ENCODE measurements at regions not wholly inside any gene's neighbourhood (a gene's known extent, or its start where the extent isn't known, plus 50 kb on each side); places are given as distances from the start of the nearest gene placed in this dataset.

GRCh38 chr15:97210277-97210676 lies 750.2 kb upstream of the ARRDC4 start:
- TF ChIP-seq, protein P1, sequence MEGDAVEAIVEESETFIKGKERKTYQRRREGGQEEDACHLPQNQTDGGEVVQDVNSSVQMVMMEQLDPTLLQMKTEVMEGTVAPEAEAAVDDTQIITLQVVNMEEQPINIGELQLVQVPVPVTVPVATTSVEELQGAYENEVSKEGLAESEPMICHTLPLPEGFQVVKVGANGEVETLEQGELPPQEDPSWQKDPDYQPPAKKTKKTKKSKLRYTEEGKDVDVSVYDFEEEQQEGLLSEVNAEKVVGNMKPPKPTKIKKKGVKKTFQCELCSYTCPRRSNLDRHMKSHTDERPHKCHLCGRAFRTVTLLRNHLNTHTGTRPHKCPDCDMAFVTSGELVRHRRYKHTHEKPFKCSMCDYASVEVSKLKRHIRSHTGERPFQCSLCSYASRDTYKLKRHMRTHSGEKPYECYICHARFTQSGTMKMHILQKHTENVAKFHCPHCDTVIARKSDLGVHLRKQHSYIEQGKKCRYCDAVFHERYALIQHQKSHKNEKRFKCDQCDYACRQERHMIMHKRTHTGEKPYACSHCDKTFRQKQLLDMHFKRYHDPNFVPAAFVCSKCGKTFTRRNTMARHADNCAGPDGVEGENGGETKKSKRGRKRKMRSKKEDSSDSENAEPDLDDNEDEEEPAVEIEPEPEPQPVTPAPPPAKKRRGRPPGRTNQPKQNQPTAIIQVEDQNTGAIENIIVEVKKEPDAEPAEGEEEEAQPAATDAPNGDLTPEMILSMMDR (IDR thresholded peaks at IDR 0.05; ENCODE audit: control extremely low read depth, extremely low read depth) = no peak
- DNase-seq = no peak
- ATAC-seq (ENCODE audit: insufficient read depth, low FRiP score) = no peak
- no peaks in the 10 kb centered on the region for H3K4me1 ChIP-seq (ENCODE audit: control insufficient read depth in 5 of 5, insufficient read depth in 5 of 5, low read length in 5 of 5)
- no peak overlapping the region for H3K9ac ChIP-seq (ENCODE audit: insufficient read depth in 1 of 2, low read length in 2 of 2)
- no peaks in the 10 kb centered on the region for H3K27me3 ChIP-seq (ENCODE audit: control insufficient read depth in 3 of 3, insufficient read depth in 3 of 3, low read length in 2 of 3)
- no peak overlapping the region for H3K4me3 ChIP-seq
- no peaks in the 10 kb centered on the region for H3K36me3 ChIP-seq (ENCODE audit: control insufficient read depth in 4 of 4, insufficient read depth in 4 of 4, low read length in 4 of 4)
- no peak overlapping the region for H3K27ac ChIP-seq (ENCODE audit: low read depth in 1 of 2, low read length in 1 of 2)
- H3K9me3 ChIP-seq (ENCODE audit: control insufficient read depth in 4 of 4, insufficient read depth in 3 of 4, low read length in 3 of 4) = no peaks in the 10 kb centered on the region

DNA sequence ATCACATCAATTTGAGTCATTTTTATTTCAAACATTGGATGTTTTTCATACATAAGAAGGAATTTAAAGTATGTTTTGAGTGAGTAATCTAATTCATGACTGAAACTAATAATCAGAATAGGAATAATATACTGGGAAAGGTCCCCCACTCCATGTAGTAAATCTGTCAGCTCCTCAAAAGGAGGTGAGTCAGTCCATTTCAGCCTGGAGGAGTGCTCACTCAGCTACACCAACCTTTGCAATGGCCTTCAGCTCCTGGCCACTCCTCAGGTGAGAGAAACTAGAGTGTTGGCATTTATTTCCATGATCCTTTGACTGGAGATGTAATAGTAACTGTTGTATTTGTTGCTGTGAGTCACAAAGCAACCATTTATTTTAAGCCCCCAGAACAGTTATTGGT lies 744.9 kb upstream of the ARRDC4 start:
- H3K4me1 ChIP-seq (ENCODE audit: control insufficient read depth in 5 of 5, insufficient read depth in 5 of 5, low read length in 5 of 5) = no peaks in the 10 kb centered on the region
- no peak for DNase-seq
- no peak overlapping the region for H3K9ac ChIP-seq (ENCODE audit: insufficient read depth in 1 of 2, low read length in 2 of 2)
- ATAC-seq (ENCODE audit: insufficient read depth, low FRiP score) = no peak
- H3K9me3 ChIP-seq (ENCODE audit: control insufficient read depth in 4 of 4, insufficient read depth in 3 of 4, low read length in 3 of 4) = no peaks in the 10 kb centered on the region
- no peaks in the 10 kb centered on the region for H3K27me3 ChIP-seq (ENCODE audit: control insufficient read depth in 3 of 3, insufficient read depth in 3 of 3, low read length in 2 of 3)
- H3K36me3 ChIP-seq (ENCODE audit: control insufficient read depth in 4 of 4, insufficient read depth in 4 of 4, low read length in 4 of 4) = no peaks in the 10 kb centered on the region
- no peak overlapping the region for H3K27ac ChIP-seq (ENCODE audit: low read depth in 1 of 2, low read length in 1 of 2)
- TF ChIP-seq, protein P1 (IDR thresholded peaks at IDR 0.05; ENCODE audit: control extremely low read depth, extremely low read depth) = no peak
- no peak overlapping the region for H3K4me3 ChIP-seq

- WGBS, 2 donors = 97 to 98% methylated on average over 43 to 44 of the region's 44 CpGs
- no peak overlapping the region for H3K27ac ChIP-seq (ENCODE audit: low read depth in 1 of 2, low read length in 1 of 2)
- H3K36me3 ChIP-seq (ENCODE audit: control insufficient read depth in 4 of 4, insufficient read depth in 4 of 4, low read length in 4 of 4) = no peaks in the 10 kb centered on the region
- TF ChIP-seq, protein P1 (IDR thresholded peaks at IDR 0.05; ENCODE audit: control extremely low read depth, extremely low read depth) = no peak
- H3K4me1 ChIP-seq (ENCODE audit: control insufficient read depth in 5 of 5, insufficient read depth in 5 of 5, low read length in 5 of 5) = no peaks in the 10 kb centered on the region
- H3K9me3 ChIP-seq (ENCODE audit: control insufficient read depth in 4 of 4, insufficient read depth in 3 of 4, low read length in 3 of 4) = peaks cover 0 to 4% (median 0%) of the 10 kb centered on the region in 4 donors
- H3K27me3 ChIP-seq (ENCODE audit: control insufficient read depth in 3 of 3, insufficient read depth in 3 of 3, low read length in 2 of 3) = no peaks in the 10 kb centered on the region
- no peak for DNase-seq
- no peak overlapping the region for H3K9ac ChIP-seq (ENCODE audit: insufficient read depth in 1 of 2, low read length in 2 of 2)
- no peak for ATAC-seq (ENCODE audit: insufficient read depth, low FRiP score)
- H3K4me3 ChIP-seq = no peak overlapping the region
Observed at GRCh38 chr15:97224191-97224641, 736.3 kb upstream of the ARRDC4 start.

Data from lung (tissue), 11 donors.